ENCODE measurements at regions not wholly inside any gene's neighbourhood (a gene's known extent, or its start where the extent isn't known, plus 50 kb on each side); places are given as distances from the start of the nearest gene placed in this dataset.

DNA sequence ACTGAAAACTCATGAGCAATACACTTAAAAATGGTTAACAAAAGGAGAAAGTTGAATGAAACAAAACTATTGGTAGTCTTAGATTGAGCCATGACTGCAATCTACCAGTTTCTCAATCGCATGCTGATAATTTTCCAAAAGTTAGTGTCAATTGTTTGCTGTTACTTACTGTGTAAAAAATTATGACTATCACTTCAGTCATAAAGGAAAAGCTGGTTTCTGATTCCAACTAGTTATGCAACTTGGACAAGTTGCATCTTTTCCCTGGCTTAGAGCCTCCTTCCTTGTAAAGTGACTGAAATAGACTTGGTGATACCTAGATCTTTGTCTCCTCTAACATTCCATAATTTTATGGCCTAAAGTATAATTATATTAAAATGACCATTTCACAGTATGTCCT lies 88.3 kb upstream of the PAK5 start:
- in situ Hi-C loops (cut with MboI; ENCODE audit: low sequenced_read_pairs, unreplicated experiment) = no loop called here
- no peak for DNase-seq (ENCODE audit: low spot score)
- no peak for TF ChIP-seq CTCF (IDR thresholded peaks at IDR 0.05; ENCODE audit: borderline replicate concordance, control extremely low read depth, extremely low read depth, insufficient read depth, missing control alignments)

DNA sequence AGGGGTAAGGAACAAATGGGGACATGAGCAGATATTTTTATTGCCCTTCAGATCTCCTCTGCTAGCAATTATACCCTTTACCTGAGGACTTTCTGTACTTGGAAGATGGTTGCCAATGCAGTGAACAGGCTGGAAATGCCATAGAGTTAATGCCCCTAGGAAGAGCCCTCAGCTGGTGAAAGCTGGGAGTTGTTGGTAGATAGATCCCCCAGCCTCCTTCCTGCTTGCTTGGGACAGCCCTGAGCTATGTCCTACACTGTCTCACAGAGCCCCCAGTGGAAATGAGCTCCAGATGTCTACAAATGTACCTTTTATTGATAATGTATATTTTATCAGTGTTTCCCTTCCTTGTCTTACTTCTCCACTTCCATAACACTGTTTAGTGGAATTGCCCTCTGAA lies 87.6 kb upstream of the PAK5 start:
- in situ Hi-C loops (cut with MboI; ENCODE audit: low sequenced_read_pairs, unreplicated experiment) = no loop called here
- no peak for TF ChIP-seq CTCF (IDR thresholded peaks at IDR 0.05; ENCODE audit: borderline replicate concordance, control extremely low read depth, extremely low read depth, insufficient read depth, missing control alignments)
- no peak for DNase-seq (ENCODE audit: low spot score)

GRCh38 chr20:9926007-9926406 lies 87.1 kb upstream of the PAK5 start:
- no peak for DNase-seq (ENCODE audit: low spot score)
- TF ChIP-seq CTCF (IDR thresholded peaks at IDR 0.05; ENCODE audit: borderline replicate concordance, control extremely low read depth, extremely low read depth, insufficient read depth, missing control alignments) = no peak
- in situ Hi-C loops (cut with MboI; ENCODE audit: low sequenced_read_pairs, unreplicated experiment) = no loop called here

DNA sequence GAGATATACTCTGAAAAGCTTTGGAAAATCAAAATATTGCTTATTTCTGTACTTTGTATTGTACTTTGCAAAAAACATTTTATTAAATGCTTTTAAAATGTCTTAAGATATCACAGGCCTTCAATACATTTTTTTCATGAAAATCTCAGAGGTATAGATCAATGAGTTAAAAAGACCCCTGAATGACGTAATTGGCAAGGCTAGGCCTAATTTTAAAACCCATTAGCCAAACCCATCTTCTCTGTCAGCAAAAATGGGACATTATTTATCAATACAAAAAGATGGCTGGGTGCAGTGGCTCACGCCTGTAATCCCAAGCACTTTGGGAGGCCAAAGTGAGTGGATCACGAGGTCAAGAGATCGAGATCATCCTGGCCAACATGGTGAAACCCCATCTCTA lies 84.8 kb upstream of the PAK5 start:
- TF ChIP-seq CTCF (IDR thresholded peaks at IDR 0.05; ENCODE audit: borderline replicate concordance, control extremely low read depth, extremely low read depth, insufficient read depth, missing control alignments) = no peak
- no peak for DNase-seq (ENCODE audit: low spot score)
- in situ Hi-C loops (cut with MboI; ENCODE audit: low sequenced_read_pairs, unreplicated experiment) = loop anchor here (25.0 kb wide), 1 partner anchor 286 kb away; no protein-coding TSS in a partner anchor

- DNase-seq (ENCODE audit: low spot score) = no peak
- in situ Hi-C loops (cut with MboI; ENCODE audit: low sequenced_read_pairs, unreplicated experiment) = loop anchor here (25.0 kb wide), 1 partner anchor 284 kb away; no protein-coding TSS in a partner anchor
- TF ChIP-seq CTCF (IDR thresholded peaks at IDR 0.05; ENCODE audit: borderline replicate concordance, control extremely low read depth, extremely low read depth, insufficient read depth, missing control alignments) = no peak
Observed at GRCh38 chr20:9920866-9921265, 82.0 kb upstream of the PAK5 start.

- peak; percentile 33 for DNase-seq (ENCODE audit: low spot score)
- no peak for TF ChIP-seq CTCF (IDR thresholded peaks at IDR 0.05; ENCODE audit: borderline replicate concordance, control extremely low read depth, extremely low read depth, insufficient read depth, missing control alignments)
- in situ Hi-C loops (cut with MboI; ENCODE audit: low sequenced_read_pairs, unreplicated experiment) = loop anchor here (25.0 kb wide), 1 partner anchor 282 kb away; no protein-coding TSS in a partner anchor
Observed at GRCh38 chr20:9919271-9920014, 80.6 kb upstream of the PAK5 start.

All from GM13976 (cell line).